RWPE1 (cell line): ENCODE measurements at regions not wholly inside any gene's neighbourhood (a gene's known extent, or its start where the extent isn't known, plus 50 kb on each side); places are given as distances from the start of the nearest gene placed in this dataset.
"Not testable (repeated sequence)": the region's sequence is repeated elsewhere in the genome, so short reads cannot be mapped to it uniquely, and the experiment has no call there.

Experiments
- CTCF ChIA-PET: fragments of 350-600 bp; sonication (Branson Sonifier 250); formaldehyde crosslinking; extraction: SDS; loops from one replicate; lab custom pipeline; 2021; lab: Yijun Ruan, JAX
- POLR2A ChIA-PET: fragments of 400-600 bp; formaldehyde crosslinking; extraction: SDS; loops from one replicate; lab custom pipeline; 2020; ENCODE audit warnings: antibody characterized with exemption; ENCODE audit not compliant: low non-redundant PET; lab: Yijun Ruan, JAX
- DNase-seq: peaks from one replicate; pipeline ENCODE4 v3.0.0; 2012; ENCODE audit warnings: low spot score
- H3K27ac ChIP-seq: fragments of 450-650 bp; 2 replicates; pipeline ENCODE4 v1.5.1; 2017
- CTCF ChIP-seq: fragments of 450-650 bp; conservative IDR thresholded peaks from 2 replicates; pipeline ENCODE4 v1.5.1; 2017; ENCODE audit warnings: low read depth, mild to moderate bottlenecking

GRCh38 chr3:3654916-3655315 lies 144.3 kb upstream of the LRRN1 start:
- TF ChIP-seq CTCF = no peak
- CTCF ChIA-PET = interaction anchor here (0.6 kb wide), 1 partner anchor 104 kb away, joined by 3 read pairs; no protein-coding TSS in a partner anchor
- POLR2A ChIA-PET = no interaction called here
- no peak overlapping the region for H3K27ac ChIP-seq
- DNase-seq = no peak

GRCh38 chr3:3648988-3649679 lies 150.1 kb upstream of the LRRN1 start:
- H3K27ac ChIP-seq = no peak overlapping the region
- DNase-seq = no peak
- TF ChIP-seq CTCF = no peak
- POLR2A ChIA-PET = no interaction called here
- CTCF ChIA-PET = no interaction called here

GRCh38 chr3:3646934-3647333 lies 152.3 kb upstream of the LRRN1 start:
- no peak for DNase-seq
- ChIA-PET POLR2A (no interaction called here), CTCF (interaction anchor here (0.6 kb wide), 1 partner anchor 272 kb away, joined by 4 read pairs; no protein-coding TSS in a partner anchor)
- TF ChIP-seq CTCF = no peak
- no peak overlapping the region for H3K27ac ChIP-seq

GRCh38 chr3:3646103-3646844 lies 153.0 kb upstream of the LRRN1 start:
- CTCF ChIA-PET = not testable (repeated sequence)

GRCh38 chr3:3641877-3642455 lies 157.3 kb upstream of the LRRN1 start:
- POLR2A ChIA-PET = no interaction called here
- CTCF ChIA-PET = no interaction called here
- TF ChIP-seq CTCF = no peak
- DNase-seq = no peak
- no peak overlapping the region for H3K27ac ChIP-seq

More at GRCh38 chr3:3646103-3646844, 153.0 kb upstream of the LRRN1 start:
- DNase-seq, H3K27ac ChIP-seq, POLR2A ChIA-PET: not testable (repeated sequence)

- ChIA-PET CTCF (no interaction called here), POLR2A (no interaction called here)
- H3K27ac ChIP-seq = no peak overlapping the region
Measured at GRCh38 chr3:3639078-3639477, 160.2 kb upstream of the LRRN1 start.

More at GRCh38 chr3:3639078-3639477, 160.2 kb upstream of the LRRN1 start:
- no peak for DNase-seq
- TF ChIP-seq CTCF = no peak
